ENCODE measurements at regions not wholly inside any gene's neighbourhood (a gene's known extent, or its start where the extent isn't known, plus 50 kb on each side); places are given as distances from the start of the nearest gene placed in this dataset.

- TF ChIP-seq CTCF (IDR thresholded peaks at IDR 0.05; ENCODE audit: low read depth, low read length, poor library complexity, severe bottlenecking) = no peak
- TF ChIP-seq EZH2phosphoT487 (IDR thresholded peaks at IDR 0.05; ENCODE audit: borderline replicate concordance, low read length) = no peak
These were observed 838.0 kb upstream of the NR2F2 start for GRCh38 chr15:95492388-95493070.

Measured in DOHH2 (cell line).